Liver (tissue), 3 donors: ENCODE measurements at regions not wholly inside any gene's neighbourhood (a gene's known extent, or its start where the extent isn't known, plus 50 kb on each side); places are given as distances from the start of the nearest gene placed in this dataset.

Experiments
- FOXA1 ChIP-seq: IDR thresholded peaks from 2 replicates; pipeline ENCODE4 v1.6.1; 2016; ENCODE audit warnings: antibody characterized with exemption
- JUND ChIP-seq, 2 donors: IDR thresholded peaks; 2 replicates each; pipeline ENCODE4 v1.6.1; 2016; ENCODE audit warnings: antibody characterized with exemption in 2 of 2
- NR2F2 ChIP-seq: IDR thresholded peaks from 2 replicates; pipeline ENCODE4 v1.6.1; 2016; ENCODE audit warnings: antibody characterized with exemption
- SP1 ChIP-seq: IDR thresholded peaks from 2 replicates; pipeline ENCODE4 v1.6.1; 2018; ENCODE audit warnings: antibody characterized with exemption, mild to moderate bottlenecking
- TAF1 ChIP-seq: conservative IDR thresholded peaks from 2 replicates; pipeline ENCODE4 v1.6.1; 2016; ENCODE audit warnings: antibody characterized with exemption, mild to moderate bottlenecking
- TF ChIP-seq, protein P1 (sequence below): IDR thresholded peaks from 2 replicates; pipeline ENCODE4 v1.6.1; 2016; ENCODE audit warnings: antibody characterized with exemption
- TF ChIP-seq, protein P2 (sequence below): fragments of 150-350 bp; IDR thresholded peaks from 2 replicates; pipeline ENCODE4 v1.5.1; 2017; ENCODE audit warnings: improper control_type of control experiment, low read depth, low read length; ENCODE audit not compliant: missing input control
- TF ChIP-seq, protein P3 (sequence below): IDR thresholded peaks from 2 replicates; pipeline ENCODE4 v1.6.1; 2016; ENCODE audit warnings: antibody characterized with exemption
- TF ChIP-seq, protein P4 (sequence below): IDR thresholded peaks from 2 replicates; pipeline ENCODE4 v1.6.1; 2016; ENCODE audit warnings: antibody characterized with exemption, mild to moderate bottlenecking
- donor health status: healthy.
- donor health status: healthy.

DNA sequence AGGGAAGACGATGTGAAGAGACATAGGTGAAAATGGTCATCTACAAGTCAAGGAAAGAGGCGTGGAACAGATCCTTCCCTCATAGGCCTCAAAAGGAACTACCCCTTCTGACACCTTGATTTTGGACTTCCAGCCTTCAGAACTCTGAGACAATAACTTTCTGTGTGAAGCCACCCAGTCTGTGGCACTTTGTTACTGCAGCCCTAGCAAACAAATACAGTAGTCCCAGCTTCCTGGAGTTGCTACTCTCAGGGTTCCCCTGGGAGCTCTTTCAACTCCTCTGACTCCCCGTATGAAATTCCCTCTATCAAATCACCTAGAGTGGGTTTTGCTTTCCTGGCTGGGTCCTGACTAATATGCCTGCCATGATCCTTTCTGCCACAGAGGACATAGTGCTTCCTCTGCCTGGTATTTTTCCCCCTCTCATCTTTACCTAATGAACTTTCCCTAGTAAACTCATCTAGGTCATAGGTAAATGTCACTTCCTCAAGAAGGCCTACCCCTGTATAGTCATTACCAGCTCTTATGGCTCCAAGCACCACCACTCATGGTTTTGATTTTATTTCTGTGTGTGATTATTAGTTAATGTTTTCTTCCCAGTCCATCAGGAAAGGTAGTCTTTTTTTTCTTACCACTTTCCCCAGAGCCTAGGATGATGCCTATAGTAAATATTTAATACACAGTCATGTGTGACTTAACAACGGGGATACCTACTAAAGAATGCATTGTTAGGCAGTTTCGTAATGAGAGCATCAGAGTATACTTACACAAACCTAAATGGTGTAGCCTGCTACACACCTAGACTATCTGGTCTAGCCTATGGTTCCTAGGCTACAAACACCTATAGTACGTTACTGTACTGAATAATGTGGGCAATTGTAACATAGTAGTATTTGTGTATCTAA, 111.5 kb upstream of the LGALSL start:
- TF ChIP-seq, protein P1, sequence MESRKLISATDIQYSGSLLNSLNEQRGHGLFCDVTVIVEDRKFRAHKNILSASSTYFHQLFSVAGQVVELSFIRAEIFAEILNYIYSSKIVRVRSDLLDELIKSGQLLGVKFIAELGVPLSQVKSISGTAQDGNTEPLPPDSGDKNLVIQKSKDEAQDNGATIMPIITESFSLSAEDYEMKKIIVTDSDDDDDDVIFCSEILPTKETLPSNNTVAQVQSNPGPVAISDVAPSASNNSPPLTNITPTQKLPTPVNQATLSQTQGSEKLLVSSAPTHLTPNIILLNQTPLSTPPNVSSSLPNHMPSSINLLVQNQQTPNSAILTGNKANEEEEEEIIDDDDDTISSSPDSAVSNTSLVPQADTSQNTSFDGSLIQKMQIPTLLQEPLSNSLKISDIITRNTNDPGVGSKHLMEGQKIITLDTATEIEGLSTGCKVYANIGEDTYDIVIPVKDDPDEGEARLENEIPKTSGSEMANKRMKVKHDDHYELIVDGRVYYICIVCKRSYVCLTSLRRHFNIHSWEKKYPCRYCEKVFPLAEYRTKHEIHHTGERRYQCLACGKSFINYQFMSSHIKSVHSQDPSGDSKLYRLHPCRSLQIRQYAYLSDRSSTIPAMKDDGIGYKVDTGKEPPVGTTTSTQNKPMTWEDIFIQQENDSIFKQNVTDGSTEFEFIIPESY: no peak
- TF ChIP-seq, protein P2, sequence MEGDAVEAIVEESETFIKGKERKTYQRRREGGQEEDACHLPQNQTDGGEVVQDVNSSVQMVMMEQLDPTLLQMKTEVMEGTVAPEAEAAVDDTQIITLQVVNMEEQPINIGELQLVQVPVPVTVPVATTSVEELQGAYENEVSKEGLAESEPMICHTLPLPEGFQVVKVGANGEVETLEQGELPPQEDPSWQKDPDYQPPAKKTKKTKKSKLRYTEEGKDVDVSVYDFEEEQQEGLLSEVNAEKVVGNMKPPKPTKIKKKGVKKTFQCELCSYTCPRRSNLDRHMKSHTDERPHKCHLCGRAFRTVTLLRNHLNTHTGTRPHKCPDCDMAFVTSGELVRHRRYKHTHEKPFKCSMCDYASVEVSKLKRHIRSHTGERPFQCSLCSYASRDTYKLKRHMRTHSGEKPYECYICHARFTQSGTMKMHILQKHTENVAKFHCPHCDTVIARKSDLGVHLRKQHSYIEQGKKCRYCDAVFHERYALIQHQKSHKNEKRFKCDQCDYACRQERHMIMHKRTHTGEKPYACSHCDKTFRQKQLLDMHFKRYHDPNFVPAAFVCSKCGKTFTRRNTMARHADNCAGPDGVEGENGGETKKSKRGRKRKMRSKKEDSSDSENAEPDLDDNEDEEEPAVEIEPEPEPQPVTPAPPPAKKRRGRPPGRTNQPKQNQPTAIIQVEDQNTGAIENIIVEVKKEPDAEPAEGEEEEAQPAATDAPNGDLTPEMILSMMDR: no peak
- TF ChIP-seq NR2F2: no peak
- TF ChIP-seq, protein P3, sequence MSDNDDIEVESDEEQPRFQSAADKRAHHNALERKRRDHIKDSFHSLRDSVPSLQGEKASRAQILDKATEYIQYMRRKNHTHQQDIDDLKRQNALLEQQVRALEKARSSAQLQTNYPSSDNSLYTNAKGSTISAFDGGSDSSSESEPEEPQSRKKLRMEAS: no peak
- TF ChIP-seq TAF1: no peak
- TF ChIP-seq JUND (IDR thresholded peaks at IDR 0.05): no peak
- TF ChIP-seq, protein P4, sequence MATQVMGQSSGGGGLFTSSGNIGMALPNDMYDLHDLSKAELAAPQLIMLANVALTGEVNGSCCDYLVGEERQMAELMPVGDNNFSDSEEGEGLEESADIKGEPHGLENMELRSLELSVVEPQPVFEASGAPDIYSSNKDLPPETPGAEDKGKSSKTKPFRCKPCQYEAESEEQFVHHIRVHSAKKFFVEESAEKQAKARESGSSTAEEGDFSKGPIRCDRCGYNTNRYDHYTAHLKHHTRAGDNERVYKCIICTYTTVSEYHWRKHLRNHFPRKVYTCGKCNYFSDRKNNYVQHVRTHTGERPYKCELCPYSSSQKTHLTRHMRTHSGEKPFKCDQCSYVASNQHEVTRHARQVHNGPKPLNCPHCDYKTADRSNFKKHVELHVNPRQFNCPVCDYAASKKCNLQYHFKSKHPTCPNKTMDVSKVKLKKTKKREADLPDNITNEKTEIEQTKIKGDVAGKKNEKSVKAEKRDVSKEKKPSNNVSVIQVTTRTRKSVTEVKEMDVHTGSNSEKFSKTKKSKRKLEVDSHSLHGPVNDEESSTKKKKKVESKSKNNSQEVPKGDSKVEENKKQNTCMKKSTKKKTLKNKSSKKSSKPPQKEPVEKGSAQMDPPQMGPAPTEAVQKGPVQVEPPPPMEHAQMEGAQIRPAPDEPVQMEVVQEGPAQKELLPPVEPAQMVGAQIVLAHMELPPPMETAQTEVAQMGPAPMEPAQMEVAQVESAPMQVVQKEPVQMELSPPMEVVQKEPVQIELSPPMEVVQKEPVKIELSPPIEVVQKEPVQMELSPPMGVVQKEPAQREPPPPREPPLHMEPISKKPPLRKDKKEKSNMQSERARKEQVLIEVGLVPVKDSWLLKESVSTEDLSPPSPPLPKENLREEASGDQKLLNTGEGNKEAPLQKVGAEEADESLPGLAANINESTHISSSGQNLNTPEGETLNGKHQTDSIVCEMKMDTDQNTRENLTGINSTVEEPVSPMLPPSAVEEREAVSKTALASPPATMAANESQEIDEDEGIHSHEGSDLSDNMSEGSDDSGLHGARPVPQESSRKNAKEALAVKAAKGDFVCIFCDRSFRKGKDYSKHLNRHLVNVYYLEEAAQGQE: no peak
- no peak for TF ChIP-seq SP1
- no peak for TF ChIP-seq FOXA1
